Hepatocyte (in vitro differentiated cells): ENCODE measurements at regions not wholly inside any gene's neighbourhood (a gene's known extent, or its start where the extent isn't known, plus 50 kb on each side); places are given as distances from the start of the nearest gene placed in this dataset.
A peak's percentile ranks its signal among the peaks of the same experiment; 100 is the strongest.
"Not testable (repeated sequence)": the region's sequence is repeated elsewhere in the genome, so short reads cannot be mapped to it uniquely, and the experiment has no call there.

Source experiments
- DNase-seq: peaks from one replicate; pipeline ENCODE4 v3.0.0-alpha.2; 2016; ENCODE audit warnings: low spot score
- H2AFZ ChIP-seq: fragments of 200-600 bp; sonication (generic); 2 replicates; pipeline ENCODE4 v1.6.0; 2016; ENCODE audit warnings: antibody characterized with exemption, mild to moderate bottlenecking
- H3K27ac ChIP-seq: fragments of 200-600 bp; sonication (generic); 2 replicates; pipeline ENCODE4 v1.5.1; 2016; ENCODE audit warnings: mild to moderate bottlenecking
- H3K27me3 ChIP-seq: fragments of 200-600 bp; sonication (generic); 2 replicates; pipeline ENCODE4 v1.6.1; 2016
- H3K36me3 ChIP-seq: fragments of 200-600 bp; sonication (generic); replicated peaks from 2 replicates; pipeline ENCODE4 v1.5.1; 2016; ENCODE audit warnings: low read depth; ENCODE audit not compliant: insufficient read depth
- H3K4me1 ChIP-seq: fragments of 200-600 bp; sonication (generic); 2 replicates; pipeline ENCODE4 v1.5.1; 2016; ENCODE audit warnings: mild to moderate bottlenecking, moderate library complexity; ENCODE audit not compliant: insufficient read depth
- H3K4me2 ChIP-seq: fragments of 200-600 bp; sonication (generic); 2 replicates; pipeline ENCODE4 v1.6.0; 2016
- H3K4me3 ChIP-seq: fragments of 200-600 bp; sonication (generic); 2 replicates; pipeline ENCODE4 v1.5.1; 2016; ENCODE audit warnings: mild to moderate bottlenecking
- H3K79me2 ChIP-seq: fragments of 200-600 bp; sonication (generic); 2 replicates; pipeline ENCODE4 v1.6.0; 2017; ENCODE audit warnings: mild to moderate bottlenecking
- H3K9me2 ChIP-seq: fragments of 200-600 bp; sonication (generic); replicated peaks from 2 replicates; pipeline ENCODE4 v1.6.0; 2017; ENCODE audit warnings: mild to moderate bottlenecking; ENCODE audit not compliant: insufficient read depth
- H3K9me3 ChIP-seq: fragments of 200-600 bp; sonication (generic); 2 replicates; pipeline ENCODE4 v1.5.1; 2016; ENCODE audit warnings: low read depth, mild to moderate bottlenecking
- H4K20me1 ChIP-seq: fragments of 200-600 bp; sonication (generic); 2 replicates; pipeline ENCODE4 v1.6.0; 2016; ENCODE audit warnings: mild to moderate bottlenecking; ENCODE audit not compliant: insufficient read depth, poor library complexity, severe bottlenecking
- CTCF ChIP-seq: fragments of 200-600 bp; sonication (generic); IDR thresholded peaks from 2 replicates; pipeline ENCODE4 v1.5.1; 2016; ENCODE audit warnings: antibody characterized with exemption, mild to moderate bottlenecking; ENCODE audit not compliant: poor library complexity
- WGBS: methylation state at CpG from one replicate; pipeline ENCODE4 v1.1.6; 2016; ENCODE audit warnings: low lambda C conversion rate; ENCODE audit errors: missing lambda C conversion rate; 5-methylcytosine and 5-hydroxymethylcytosine counted together

- peak overlapping the region; percentile 46 for H3K4me2 ChIP-seq
- H3K9me2 ChIP-seq, H3K79me2 ChIP-seq, H3K4me3 ChIP-seq, H3K9me3 ChIP-seq, H3K36me3 ChIP-seq, H4K20me1 ChIP-seq, H2AFZ ChIP-seq, H3K27me3 ChIP-seq, DNase-seq: not testable (repeated sequence)
- WGBS, result 67% methylated on average over 7 of the region's 7 CpGs
- H3K4me1 ChIP-seq, result peaks cover 13% of the 10 kb centered on the region
- H3K27ac ChIP-seq, result peak overlapping the region; percentile 82
These were observed 153.2 kb downstream of the UNC93B1 start for GRCh38 chr11:67850747-67851146.

GRCh38 chr11:67849766-67850165 is 154.1 kb downstream of the UNC93B1 start:
- not testable (repeated sequence) for H3K36me3 ChIP-seq, H4K20me1 ChIP-seq, H3K4me2 ChIP-seq, H3K9me2 ChIP-seq, H3K79me2 ChIP-seq, H2AFZ ChIP-seq, H3K27me3 ChIP-seq, H3K9me3 ChIP-seq, DNase-seq, H3K4me3 ChIP-seq, H3K27ac ChIP-seq
- 72% methylated on average over 7 of the region's 7 CpGs for WGBS
- H3K4me1 ChIP-seq, result peaks cover 13% of the 10 kb centered on the region

GRCh38 chr11:67847896-67848875 is 155.7 kb downstream of the UNC93B1 start:
- H3K27me3 ChIP-seq, H3K9me2 ChIP-seq, H3K4me3 ChIP-seq, H3K27ac ChIP-seq, H2AFZ ChIP-seq, H3K9me3 ChIP-seq, H3K36me3 ChIP-seq, H4K20me1 ChIP-seq, H3K79me2 ChIP-seq, H3K4me2 ChIP-seq, DNase-seq: not testable (repeated sequence)
- WGBS, result 62% methylated on average over 25 of the region's 25 CpGs
- H3K4me1 ChIP-seq, result peaks cover 13% of the 10 kb centered on the region
- peak; percentile 43 for TF ChIP-seq CTCF

- not testable (repeated sequence) for H2AFZ ChIP-seq, H3K27ac ChIP-seq, DNase-seq, H4K20me1 ChIP-seq, H3K4me2 ChIP-seq, H3K36me3 ChIP-seq, H3K9me2 ChIP-seq, H3K4me1 ChIP-seq, H3K27me3 ChIP-seq, H3K79me2 ChIP-seq, H3K9me3 ChIP-seq, H3K4me3 ChIP-seq
- 94% methylated on average over 3 of the region's 3 CpGs for WGBS
These were observed 157.6 kb downstream of the UNC93B1 start for GRCh38 chr11:67846303-67846702.

GRCh38 chr11:67845296-67845695 is 158.6 kb downstream of the UNC93B1 start:
- WGBS, result 8% methylated on average over 2 of the region's 5 CpGs
- not testable (repeated sequence) for H3K79me2 ChIP-seq, H3K27ac ChIP-seq

More at GRCh38 chr11:67845296-67845695, 158.6 kb downstream of the UNC93B1 start:
- not testable (repeated sequence) for H3K27me3 ChIP-seq, DNase-seq, H2AFZ ChIP-seq, H4K20me1 ChIP-seq, H3K9me2 ChIP-seq, H3K36me3 ChIP-seq, H3K4me3 ChIP-seq, H3K4me1 ChIP-seq, H3K4me2 ChIP-seq, H3K9me3 ChIP-seq
